Fibroblast of skin of left biceps (primary cell): ENCODE measurements at regions not wholly inside any gene's neighbourhood (a gene's known extent, or its start where the extent isn't known, plus 50 kb on each side); places are given as distances from the start of the nearest gene placed in this dataset.

Experiments used
- DNase-seq, 2 experiments: peaks; one replicate each; pipeline ENCODE4 v3.0.0-alpha.2; 2013; ENCODE audit warnings: low read depth in 2 of 2

DNA sequence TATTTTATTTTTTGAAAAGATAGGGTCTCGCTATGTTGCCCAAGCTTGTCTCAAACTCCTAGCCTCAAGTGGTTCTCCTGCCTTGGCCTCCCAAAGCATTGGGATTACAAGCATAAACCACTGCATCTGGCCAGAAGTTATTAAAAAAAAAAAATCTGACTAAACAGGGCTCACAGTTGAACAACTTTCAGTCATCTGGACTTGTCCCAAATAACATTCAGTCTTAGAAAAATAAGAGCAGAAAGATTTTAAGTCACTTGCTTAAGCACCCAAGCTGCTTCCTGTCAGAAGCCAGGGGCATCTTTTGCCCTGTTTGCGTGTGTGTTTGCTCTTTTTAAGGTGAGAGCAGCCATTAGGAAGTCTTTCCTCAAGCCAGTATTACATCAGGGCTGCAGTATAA, 286.8 kb downstream of the LMO4 start:
- DNase-seq, result no peak

DNA sequence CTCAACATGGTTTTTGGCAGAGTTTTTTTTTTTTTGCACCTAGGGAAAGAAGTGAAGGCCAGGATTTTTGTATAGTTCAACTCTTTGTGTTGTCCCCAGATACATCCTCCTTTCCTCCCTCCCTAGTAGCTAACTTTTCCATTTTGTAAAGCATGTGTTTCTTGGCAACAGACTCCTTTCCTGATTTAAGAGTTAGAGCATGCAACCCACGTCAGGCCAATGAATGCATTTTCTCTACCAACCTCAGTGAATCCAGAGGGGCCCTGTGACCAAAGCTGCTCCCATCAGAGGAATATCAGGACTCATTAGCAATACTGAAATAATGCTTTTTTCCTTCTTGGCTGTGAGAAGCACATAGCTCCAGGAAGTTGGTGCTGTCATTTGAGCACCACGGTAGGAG, 287.2 kb downstream of the LMO4 start:
- no peak for DNase-seq

DNA sequence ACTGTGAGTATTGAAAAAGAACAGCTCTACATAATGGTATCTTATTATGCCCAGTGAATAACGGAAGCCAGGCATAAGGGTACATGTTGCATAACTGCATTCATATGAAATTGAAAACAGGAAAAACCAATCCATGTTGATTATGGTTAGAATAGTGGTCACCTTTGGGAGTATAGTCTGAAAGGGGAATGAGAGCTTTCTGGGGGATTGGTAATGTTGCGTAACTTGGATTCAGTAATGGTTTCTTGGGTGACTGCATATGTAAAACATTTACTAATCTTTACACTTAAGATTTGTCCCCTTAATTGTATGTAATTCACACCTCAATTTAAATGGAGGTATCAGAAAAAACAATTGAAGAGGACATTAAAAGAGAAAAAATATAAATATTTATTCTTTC, 292.1 kb downstream of the LMO4 start:
- DNase-seq, result no peak

DNA sequence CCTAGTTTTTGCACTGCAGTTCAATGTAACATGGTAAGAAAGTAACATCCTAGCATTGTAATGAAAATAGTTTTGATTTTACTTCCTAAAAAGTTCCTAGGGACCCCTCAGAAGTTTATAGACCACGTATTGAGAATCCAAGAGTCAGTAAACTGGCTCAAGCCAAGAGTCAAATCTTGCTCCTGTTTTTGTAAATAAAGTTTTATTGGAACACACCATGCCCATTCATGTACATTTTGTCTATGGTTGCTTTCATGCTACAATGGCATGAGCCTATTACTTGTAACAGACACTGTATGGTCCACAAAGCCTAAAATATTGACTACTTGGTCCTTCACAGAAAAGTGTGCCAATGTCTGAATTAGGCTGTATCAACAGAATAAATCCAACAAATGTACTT, 301.0 kb downstream of the LMO4 start:
- no peak for DNase-seq

DNA sequence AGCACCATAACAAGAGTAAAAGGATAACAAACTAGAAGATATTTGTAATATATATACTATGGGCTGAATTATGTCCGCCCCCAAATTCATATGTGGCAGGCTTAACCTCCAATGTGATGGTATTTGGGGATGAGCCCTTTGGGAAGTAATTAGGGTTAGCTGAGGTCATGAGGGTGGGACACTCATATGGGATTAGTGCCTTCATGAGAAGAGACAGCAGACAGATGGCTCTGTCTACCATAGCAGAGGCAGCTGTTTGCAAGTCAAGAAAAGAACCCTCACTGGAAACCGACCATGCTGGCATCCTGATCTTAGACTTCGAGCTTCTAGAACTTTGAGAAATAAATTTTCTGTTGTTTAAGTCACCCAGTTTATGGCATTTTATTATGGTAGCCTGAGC, 303.6 kb downstream of the LMO4 start:
- DNase-seq, result no peak

DNA sequence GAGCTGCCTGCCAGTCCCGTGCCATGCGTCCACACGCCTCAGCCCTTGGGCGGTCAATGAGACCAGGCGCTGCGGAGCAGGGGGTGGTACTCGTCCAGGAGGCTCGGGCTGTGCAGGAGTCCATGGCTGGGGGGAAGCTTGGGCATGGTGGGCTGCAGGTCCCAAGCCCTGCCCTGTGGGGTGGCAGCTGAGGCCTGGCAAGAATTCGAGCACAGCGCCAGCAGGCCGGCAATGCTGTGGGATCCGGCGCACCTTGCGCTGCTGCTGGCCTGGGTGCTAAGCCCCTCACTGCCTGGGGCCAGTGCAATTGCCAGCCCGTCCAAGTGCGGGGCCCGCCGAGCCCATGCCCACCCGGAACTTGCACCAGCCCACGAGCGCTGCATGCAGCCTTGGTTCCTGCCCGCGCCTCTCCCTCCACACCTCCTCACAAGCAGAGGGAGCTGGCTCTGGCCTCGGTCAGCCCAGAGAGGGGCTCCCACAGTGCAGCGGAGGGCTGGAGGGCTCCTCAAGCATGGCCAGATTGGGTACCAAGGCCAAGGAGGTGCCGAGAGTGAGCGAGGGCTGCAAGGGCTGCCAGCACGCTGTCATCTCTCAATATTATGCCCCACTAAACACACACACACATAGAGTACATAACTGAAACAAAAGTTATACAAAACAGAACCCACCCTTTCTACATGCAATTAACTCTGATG, 307.7 kb downstream of the LMO4 start:
- DNase-seq, result no peak

DNA sequence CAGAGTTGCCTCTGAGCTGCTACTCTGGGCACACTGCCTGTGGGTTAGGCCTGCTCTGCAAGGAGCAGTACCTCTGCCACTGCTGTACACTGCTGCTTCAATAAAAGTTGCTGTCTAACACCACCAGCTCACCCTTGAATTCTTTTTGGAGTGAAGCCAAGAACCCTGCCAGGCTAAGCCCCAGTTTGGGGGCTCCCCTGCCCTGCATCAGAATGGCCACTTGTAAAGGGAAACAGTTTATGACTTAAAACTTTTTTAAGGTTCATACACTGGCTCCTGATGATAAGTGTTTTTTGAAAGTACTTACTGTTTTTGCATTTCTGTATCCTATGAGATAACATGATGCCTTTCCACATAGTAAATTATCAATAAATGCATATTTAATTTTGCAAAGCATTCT, 310.0 kb downstream of the LMO4 start:
- DNase-seq, result no peak

DNA sequence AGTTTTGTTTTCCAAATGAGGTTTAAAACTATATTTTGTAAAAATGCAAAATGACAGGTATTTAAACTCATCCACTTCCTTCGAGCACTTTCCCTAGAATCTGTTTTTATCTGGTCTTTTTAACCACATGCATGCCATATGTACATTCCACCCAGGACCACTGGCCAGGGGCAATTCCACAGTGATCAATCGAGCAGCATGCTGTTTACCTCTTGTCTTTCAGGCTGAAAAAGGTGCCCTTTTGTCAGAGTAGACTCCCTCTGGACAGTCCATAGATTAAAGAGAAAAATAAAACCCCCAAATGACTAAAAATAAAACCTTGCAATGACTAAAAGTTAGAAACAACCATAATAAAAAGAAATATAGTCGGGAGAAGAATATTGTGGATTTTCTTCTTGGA, 313.3 kb downstream of the LMO4 start:
- DNase-seq, result no peak

DNA sequence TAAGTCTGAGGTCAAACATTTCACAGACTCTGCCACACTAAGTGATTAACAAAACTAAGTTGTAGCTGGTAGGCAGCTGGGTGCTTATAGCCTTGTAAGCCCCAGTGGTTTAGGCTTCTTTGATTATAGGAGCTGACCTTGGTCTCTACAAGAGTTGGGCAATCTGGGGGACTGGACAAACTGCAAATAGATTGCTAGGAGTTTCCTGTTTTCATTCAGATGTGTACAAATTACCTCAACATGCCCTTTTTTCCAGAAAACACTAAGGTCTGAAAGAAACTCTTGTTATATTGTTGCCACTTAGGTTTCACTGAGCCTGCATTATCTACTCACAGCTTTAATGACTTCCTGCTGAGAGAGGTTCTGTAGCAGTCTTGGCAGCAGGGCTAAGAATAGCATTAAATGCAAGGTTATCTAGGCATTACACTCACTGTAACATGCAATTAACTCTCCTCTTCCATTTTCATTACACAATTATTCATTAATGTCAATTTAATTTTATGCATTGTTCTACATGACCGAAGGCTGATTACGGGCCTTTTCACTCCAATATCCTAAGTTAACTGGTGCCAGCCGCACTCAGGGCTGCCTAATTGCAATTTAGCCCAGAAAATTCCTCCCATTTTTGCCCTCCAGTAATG, 314.0 kb downstream of the LMO4 start:
- peak in 1 of 2 experiments; percentile 1 for DNase-seq

DNA sequence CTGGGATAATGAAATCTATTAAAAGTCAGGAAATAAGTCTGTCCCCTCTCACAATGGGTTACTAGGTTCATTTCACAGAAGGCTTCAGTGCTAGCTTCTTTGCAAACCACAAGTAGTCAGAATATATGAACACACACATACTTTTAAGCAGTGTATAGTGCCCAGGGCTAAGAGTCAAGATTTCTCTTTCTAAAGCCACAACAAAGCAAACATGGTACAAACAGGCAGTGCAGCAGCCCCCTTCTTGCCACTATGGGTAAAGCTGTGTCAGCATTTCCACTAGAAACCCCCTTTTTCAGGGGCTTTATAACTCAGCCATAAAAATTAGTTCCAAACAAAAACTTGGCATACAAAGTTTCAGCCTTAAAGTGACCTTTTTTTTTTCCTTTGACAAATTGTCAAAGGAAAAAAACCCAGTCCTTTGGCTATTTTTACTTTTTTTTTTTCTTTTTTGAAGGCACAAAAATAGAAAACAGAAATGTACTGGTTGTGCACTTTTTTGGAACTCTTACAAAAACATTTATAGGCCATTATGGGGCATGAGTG, 315.4 kb downstream of the LMO4 start:
- DNase-seq, result no peak

DNA sequence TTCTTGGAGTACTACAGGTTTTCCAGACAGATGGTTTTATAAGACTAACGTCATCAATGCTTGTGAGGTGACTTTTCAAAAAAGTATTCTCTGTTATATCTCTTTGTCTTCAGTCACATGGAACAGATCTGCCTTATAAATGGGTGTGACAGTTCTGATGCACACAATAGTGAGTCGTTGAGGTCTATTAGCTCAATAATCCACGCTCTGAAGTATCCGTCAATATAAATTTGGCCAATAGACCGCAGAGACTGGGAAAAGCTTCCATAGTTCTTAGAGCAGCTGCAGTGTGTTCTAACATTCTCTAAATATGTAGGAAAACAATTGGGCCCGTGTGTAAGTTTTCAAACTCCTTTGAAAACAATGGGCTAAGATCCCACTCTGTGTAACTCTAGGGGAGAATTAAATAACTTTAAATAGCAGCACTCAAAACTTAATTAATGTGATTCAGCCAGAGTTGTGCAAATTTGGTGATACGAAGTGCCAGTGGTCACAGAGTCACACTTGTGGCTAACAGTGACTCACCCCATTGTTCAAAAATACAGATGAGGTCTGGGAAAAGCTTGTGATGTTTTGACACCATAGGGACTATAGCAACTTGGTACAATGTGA, 316.0 kb downstream of the LMO4 start:
- DNase-seq, result peak; percentile 19 to 28

DNA sequence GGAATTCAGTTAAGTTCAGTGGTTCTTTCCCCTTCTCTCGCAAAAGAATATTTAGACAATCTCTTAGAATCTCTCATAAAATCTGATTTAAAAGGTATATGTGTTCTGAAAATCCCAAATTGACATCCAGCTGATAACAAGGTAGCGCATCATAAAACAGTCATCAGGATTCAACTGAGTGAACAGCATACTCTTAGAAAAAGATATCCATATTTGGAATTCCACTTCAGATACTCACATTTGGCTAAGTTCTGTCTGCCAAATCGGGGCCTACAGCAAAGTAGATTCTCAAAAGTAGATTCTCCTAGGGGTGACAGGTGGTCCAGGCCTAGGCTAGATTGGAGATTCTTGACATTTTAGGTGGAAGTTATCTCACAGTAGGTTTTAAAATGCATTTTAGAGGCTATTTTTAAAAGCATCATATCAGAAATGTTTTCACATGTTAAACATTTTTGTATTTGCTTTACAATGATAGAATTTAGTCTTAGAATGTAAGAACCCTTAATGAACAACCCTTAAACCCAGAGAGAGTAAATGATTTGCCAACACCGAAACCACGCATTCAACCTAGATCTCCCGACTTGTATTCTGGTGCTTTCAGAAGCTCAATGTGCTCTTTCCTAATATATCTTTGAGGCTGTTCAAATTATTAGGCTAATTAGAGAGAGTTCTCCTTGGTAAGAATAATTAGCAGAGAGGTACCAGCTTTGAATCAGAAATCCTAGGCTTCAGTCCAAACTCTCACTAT, 318.9 kb downstream of the LMO4 start:
- no peak for DNase-seq

DNA sequence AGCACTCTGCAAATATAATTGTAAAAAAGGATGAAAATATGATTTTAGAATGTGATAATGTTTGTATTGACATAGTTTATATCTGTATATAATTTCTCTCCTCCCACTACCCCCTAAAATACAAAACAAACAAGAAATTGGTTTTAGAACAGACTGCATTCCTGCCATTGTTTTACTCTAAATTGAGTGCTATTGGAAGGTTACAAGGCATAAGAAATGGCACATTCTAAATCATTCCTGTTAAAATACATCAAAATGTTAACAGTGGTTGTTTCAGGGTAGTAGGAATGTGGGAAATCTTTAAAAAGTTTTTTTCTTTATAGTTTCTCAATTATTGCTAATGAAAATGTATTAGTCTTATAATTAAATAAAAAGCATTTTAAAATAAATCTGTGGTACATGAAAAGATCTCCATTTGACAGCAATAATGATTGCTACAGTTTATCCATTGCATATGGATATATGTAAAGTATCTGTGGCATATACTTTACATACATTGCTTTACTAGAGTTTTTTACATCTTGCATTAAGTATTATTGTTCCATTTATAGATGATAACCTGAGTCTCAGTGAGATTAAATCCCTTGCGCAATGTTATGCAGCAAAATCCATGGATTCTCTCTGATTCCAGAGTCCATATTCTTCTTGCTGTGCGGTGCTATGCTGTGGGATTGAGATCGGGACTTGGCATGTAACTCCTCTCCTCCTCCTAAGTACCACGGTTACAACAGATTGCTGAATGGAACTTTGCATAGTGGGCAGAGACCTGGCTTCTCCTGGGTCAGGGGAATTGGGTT, 319.8 kb downstream of the LMO4 start:
- no peak for DNase-seq

DNA sequence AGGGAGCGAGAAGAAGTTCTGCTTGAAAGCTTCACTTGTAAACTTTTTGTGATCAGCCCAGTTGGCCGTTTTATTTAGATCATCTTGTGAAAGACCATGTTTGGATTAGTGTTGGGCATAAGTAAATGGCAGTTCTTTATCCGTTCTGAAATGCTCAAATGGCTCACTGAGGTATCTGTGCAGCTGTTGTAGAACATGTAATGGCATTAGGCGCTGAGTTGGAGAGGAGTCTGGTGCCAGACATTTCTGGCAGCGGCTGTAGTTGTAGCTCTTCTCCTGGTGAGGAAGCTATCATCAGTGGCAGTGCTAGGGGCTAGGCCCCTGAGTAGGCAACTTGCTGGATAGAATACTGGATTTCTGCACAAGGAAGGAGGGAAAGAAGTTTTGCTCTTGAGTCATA, 321.6 kb downstream of the LMO4 start:
- DNase-seq, result no peak

DNA sequence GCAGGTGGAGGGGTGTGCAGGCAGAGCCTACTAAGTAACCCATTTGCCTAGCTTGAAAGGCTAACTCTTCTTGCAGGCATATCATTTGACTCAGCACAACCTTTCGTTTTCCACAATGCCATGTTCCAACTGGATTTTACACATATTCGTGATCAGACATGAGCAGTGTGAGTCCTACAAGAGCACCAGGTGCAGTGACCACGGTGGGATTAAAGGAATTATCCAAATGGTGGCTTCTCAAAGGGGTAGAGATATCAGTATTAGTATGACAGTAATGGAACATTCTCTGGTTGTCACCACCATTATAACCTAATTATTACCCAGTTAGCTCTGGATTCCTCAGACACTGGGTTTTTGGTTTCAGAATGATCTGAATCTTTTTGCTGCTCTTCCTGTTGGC, 323.5 kb downstream of the LMO4 start:
- no peak for DNase-seq

DNA sequence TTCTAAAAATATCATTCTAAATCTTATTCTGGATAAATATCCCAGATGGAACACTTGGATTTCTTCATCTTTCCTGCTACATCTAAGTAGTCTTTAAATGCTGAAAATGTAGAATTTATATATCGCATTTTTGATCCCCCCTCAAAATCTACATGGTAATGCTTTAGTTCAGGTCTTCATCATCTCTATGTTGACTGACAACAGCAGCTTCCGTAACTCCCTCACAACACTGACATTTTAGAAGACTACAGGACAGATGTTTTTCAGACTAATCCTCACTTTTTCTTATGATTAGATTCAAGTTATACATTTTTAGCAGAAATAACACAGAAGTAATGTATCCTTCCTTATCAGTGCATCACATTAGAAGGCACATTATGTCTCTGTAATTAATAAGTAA, 336.5 kb downstream of the LMO4 start:
- DNase-seq, result no peak

DNA sequence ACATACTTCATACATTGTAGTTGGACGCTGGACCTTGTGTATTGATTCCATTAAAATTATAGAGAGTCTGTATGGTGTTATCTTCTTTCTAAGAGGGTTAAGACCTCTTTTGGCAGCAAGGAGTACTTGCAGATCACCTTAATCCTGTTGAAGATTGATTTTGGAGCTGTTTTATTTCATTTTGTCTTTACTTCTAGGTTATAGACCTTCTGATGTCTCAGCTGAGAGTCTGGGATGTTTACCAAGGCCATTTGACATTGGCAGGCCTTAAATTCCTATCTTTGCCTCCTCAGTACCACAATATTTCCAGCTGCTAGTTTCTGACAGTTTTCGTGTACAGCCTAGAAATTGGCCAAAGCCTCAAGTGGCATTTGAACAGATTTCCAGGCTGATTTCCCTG, 338.0 kb downstream of the LMO4 start:
- DNase-seq, result no peak

DNA sequence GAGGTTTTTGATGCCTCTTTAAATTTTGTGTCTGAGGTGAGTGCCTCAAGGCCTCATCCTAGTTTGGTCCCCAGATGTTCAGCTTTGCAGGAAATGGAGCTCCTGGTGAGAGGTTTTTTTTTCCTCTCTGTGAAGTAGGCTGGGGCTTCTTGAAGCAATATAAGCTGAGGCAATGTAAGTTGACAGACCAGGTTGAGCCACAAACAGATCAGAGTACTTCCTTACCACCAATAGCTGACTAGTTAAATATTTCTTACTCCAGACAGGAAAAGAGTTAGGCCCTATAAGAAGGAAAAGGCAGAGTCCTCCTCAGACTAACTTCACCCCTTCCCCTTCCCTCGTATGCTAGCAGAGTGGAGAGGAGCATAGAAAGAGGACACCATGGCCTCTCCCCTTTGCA, 341.0 kb downstream of the LMO4 start:
- no peak for DNase-seq

DNA sequence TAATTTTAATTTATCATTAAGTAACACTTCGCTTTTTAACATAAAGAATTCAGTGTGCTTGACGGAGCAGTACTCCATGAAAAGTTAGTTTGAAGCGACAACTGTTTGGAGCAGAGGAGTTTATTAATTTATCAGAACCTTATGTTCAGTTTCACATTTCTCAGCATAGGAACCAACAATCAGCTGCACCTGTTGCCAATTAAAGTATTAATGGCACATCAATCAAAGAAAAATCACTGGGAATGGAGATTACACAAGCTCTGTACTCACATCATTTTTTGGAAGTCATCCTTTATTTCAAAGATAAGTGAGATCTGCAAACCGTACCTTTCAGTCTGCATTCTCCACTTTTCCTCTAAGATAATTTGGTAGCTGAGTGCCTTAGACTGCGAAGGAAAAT, 344.6 kb downstream of the LMO4 start:
- peak in 1 of 2 experiments; percentile 10 for DNase-seq

DNA sequence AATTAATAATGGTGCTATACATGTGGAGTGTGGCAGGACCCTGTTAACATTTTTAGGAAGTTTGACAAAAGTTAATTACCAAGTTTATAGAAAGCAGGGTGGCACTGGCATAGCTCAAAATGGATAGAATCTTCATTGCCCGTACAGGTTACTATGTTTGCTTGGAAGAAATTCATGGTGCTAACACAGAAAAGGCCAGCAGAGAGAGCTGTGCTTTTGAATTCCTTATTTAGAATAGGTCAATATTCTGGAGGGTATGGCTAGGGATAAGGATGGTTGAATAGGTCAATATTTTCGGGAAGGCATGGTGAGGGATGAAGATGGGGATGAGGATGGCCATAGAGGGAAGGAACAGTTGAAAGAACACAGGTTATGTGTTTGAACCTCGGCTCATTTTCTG, 345.1 kb downstream of the LMO4 start:
- DNase-seq, result no peak

DNA sequence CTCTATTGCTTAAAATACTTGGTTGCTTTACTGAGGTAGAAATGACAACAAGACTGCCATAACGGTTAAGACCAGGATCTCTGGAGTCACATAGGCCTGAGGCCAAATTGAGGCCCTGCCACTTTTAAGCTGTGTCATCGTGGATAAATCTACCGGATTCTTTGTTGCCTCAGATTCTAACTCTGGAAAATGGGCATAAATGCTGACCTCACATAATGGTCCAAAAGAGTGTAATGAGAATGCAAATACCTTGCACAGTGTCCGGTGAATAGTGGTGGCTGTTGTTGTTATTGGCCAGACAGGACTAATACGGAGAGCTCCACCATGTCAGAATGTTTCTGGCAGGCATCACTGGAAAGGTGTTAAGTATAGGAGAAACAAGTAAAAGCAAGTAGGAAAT, 346.1 kb downstream of the LMO4 start:
- DNase-seq, result no peak

DNA sequence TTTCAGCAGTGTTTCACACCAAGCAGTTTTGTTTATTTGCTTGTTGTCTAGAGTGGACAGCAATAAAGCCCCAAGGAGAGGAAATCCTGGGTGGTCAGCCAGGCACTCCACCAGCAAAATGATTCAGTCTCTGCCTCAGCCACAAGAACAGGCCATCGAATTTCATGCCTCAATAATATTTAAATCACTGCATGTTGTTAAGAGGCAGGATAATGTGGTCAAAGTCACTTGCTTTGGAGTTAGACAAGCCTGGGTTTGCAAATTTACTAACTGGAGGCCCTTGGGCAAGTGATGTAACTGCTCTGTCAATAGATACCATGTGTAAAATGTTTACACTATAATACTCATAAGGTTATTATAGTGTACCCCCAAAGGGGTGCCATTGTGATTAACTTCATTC, 349.6 kb downstream of the LMO4 start:
- no peak for DNase-seq
